Activated CD8-positive, alpha-beta T cell treated with anti-CD3 and anti-CD28 coated beads for 36 hours (primary cell): ENCODE measurements at regions not wholly inside any gene's neighbourhood (a gene's known extent, or its start where the extent isn't known, plus 50 kb on each side); places are given as distances from the start of the nearest gene placed in this dataset.

ENCODE experiments used
- ATAC-seq: fragments of 200-7000 bp; cut with Tn5 transposase; one replicate; pipeline ENCODE4 v1.10.0; 2021; ENCODE audit warnings: mild to moderate bottlenecking, moderate library complexity
- CTCF ChIA-PET: fragments of 350-600 bp; sonication (Branson Sonifier 250); formaldehyde crosslinking; loops from one replicate; lab custom pipeline; 2021; ENCODE audit warnings: antibody characterized with exemption; lab: Charles Lee
- POLR2A ChIA-PET: fragments of 350-600 bp; sonication (Branson Sonifier 250); formaldehyde crosslinking; loops from one replicate; lab custom pipeline; 2021; ENCODE audit warnings: antibody characterized with exemption; lab: Charles Lee
- DNase-seq: peaks from one replicate; pipeline ENCODE4 v3.0.0-alpha.2; 2020
- H3K27ac Mint-ChIP-seq: one replicate; pipeline ENCODE4 v1.8.0; 2021; ENCODE audit warnings: mild to moderate bottlenecking, mixed read lengths
- H3K27me3 Mint-ChIP-seq: one replicate; pipeline ENCODE4 v1.8.0; 2021; ENCODE audit warnings: mixed read lengths
- H3K36me3 Mint-ChIP-seq: one replicate; pipeline ENCODE4 v1.8.0; 2021; ENCODE audit warnings: low read depth, mixed read lengths
- H3K4me1 Mint-ChIP-seq: one replicate; pipeline ENCODE4 v1.8.0; 2021; ENCODE audit warnings: low read depth, mixed read lengths
- H3K4me3 Mint-ChIP-seq: one replicate; pipeline ENCODE4 v1.8.0; 2021; ENCODE audit warnings: mild to moderate bottlenecking, moderate library complexity, mixed read lengths
- H3K9me3 Mint-ChIP-seq: one replicate; pipeline ENCODE4 v1.8.0; 2021; ENCODE audit warnings: mixed read lengths
- intact Hi-C: fragments of 100-400 bp; cut with micrococcal nuclease; formaldehyde crosslinking; loops from one replicate; pipeline ENCODE4 v1.10.0; 2022
- TF ChIP-seq, protein P1 (sequence below): fragments of 200-600 bp; IDR thresholded peaks from one replicate; pipeline ENCODE4 v1.8.0; 2022; ENCODE audit warnings: antibody characterized with exemption, mild to moderate bottlenecking

DNA sequence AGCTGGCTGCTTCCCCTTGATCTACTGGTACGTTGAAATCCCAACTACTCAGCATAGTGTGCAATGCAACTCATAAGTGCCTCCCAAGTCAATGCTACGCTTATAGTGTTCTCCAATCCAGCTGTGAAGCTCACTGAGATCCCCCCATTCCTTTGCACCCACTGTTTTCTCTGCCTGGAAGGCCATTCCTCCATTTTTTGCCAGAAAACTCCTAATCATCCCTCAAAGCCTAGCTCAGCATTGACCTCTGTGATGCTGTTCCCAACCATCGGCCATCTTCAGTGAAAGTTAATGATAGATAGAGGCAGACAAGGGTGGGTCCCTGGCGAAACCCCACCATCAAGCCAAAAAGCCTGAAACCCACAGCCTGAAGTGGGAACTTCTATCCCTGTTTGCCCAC lies 211.0 kb downstream of the ENC1 start:
- DNase-seq (no peak), ATAC-seq (no peak)
- no peaks in the 10 kb centered on the region for H3K36me3 Mint-ChIP-seq
- no peak overlapping the region for H3K27ac Mint-ChIP-seq
- intact Hi-C loops, result no loop called here
- H3K27me3 Mint-ChIP-seq, result peaks cover 11% of the 10 kb centered on the region
- TF ChIP-seq, protein P1, sequence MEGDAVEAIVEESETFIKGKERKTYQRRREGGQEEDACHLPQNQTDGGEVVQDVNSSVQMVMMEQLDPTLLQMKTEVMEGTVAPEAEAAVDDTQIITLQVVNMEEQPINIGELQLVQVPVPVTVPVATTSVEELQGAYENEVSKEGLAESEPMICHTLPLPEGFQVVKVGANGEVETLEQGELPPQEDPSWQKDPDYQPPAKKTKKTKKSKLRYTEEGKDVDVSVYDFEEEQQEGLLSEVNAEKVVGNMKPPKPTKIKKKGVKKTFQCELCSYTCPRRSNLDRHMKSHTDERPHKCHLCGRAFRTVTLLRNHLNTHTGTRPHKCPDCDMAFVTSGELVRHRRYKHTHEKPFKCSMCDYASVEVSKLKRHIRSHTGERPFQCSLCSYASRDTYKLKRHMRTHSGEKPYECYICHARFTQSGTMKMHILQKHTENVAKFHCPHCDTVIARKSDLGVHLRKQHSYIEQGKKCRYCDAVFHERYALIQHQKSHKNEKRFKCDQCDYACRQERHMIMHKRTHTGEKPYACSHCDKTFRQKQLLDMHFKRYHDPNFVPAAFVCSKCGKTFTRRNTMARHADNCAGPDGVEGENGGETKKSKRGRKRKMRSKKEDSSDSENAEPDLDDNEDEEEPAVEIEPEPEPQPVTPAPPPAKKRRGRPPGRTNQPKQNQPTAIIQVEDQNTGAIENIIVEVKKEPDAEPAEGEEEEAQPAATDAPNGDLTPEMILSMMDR, result no peak
- H3K4me1 Mint-ChIP-seq, result no peaks in the 10 kb centered on the region
- CTCF ChIA-PET, result no interaction called here
- POLR2A ChIA-PET, result no interaction called here
- H3K4me3 Mint-ChIP-seq, result no peak overlapping the region
- no peaks in the 10 kb centered on the region for H3K9me3 Mint-ChIP-seq

DNA sequence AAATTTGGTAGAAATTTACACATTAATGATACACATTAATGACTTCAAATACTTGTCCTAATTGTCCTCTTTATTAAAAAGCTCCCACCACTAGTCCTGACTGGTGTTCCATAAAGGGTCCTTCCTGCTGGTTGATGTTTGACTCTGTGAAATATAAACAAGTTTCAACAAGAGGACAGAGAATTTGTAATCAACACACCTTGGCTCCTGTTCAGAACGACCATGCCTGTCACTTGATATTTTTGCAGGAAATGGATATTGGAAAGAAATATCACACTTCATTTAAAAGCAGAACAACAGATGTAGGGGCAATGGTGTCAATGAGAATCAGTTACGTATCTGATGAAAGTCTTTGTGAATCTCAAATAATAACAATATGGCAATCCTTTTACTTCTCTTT lies 211.7 kb downstream of the ENC1 start:
- Mint-ChIP-seq H3K4me1 (no peaks in the 10 kb centered on the region), H3K27me3 (peaks cover 11% of the 10 kb centered on the region), H3K27ac (no peak overlapping the region), H3K4me3 (no peak overlapping the region), H3K36me3 (no peaks in the 10 kb centered on the region), H3K9me3 (no peaks in the 10 kb centered on the region)
- ChIA-PET POLR2A (no interaction called here), CTCF (no interaction called here)
- no peak for DNase-seq
- TF ChIP-seq, protein P1, result no peak
- intact Hi-C loops, result no loop called here
- ATAC-seq, result no peak

DNA sequence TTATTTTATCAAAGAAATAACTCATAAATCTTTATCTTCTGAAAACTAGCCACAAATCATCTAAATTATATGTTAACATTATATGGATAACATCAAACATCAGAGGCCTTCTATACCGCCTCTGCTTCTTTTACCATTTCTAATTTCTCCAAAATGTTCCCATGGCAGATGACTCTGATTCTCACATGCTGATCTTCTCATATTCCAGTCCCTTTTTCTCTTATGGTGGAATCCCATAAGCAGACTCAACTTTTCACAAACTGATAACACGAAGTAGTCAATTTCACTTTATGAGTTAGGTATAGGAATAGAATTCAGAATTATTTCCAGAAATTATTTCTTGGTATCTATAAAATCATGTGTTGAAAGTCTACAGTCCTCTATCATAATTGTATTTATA lies 212.3 kb downstream of the ENC1 start:
- no peak overlapping the region for H3K27ac Mint-ChIP-seq
- ATAC-seq (no peak), DNase-seq (no peak)
- intact Hi-C loops, result no loop called here
- H3K9me3 Mint-ChIP-seq, result no peaks in the 10 kb centered on the region
- H3K27me3 Mint-ChIP-seq, result peaks cover 7% of the 10 kb centered on the region
- CTCF ChIA-PET, result no interaction called here
- POLR2A ChIA-PET, result no interaction called here
- TF ChIP-seq, protein P1, result no peak
- H3K36me3 Mint-ChIP-seq, result no peaks in the 10 kb centered on the region
- no peaks in the 10 kb centered on the region for H3K4me1 Mint-ChIP-seq
- no peak overlapping the region for H3K4me3 Mint-ChIP-seq

DNA sequence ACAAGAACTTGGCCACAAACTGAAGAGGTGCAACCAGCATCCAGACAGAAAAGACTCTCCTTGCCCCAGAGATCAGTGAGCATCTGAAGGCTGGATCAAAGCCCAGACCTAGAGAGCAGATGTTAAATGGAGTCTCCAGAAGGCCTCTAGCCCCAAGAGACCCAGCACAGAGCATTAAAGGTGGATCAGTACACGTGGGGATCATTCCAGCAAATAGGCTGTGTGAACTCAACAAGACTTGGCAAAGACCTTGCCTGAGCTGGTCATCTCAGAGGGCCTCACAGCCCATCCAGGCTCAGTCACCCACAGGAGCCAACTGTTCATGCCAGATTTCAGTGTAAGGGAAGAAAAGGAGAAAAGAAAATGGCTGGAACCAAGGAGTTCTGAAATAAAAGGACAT lies 214.0 kb downstream of the ENC1 start:
- Mint-ChIP-seq H3K27me3 (peaks cover 2% of the 10 kb centered on the region), H3K4me3 (no peak overlapping the region), H3K9me3 (no peaks in the 10 kb centered on the region), H3K36me3 (no peaks in the 10 kb centered on the region), H3K4me1 (no peaks in the 10 kb centered on the region), H3K27ac (no peak overlapping the region)
- POLR2A ChIA-PET, result no interaction called here
- intact Hi-C loops, result no loop called here
- TF ChIP-seq, protein P1, result no peak
- DNase-seq (no peak), ATAC-seq (no peak)
- CTCF ChIA-PET, result no interaction called here

DNA sequence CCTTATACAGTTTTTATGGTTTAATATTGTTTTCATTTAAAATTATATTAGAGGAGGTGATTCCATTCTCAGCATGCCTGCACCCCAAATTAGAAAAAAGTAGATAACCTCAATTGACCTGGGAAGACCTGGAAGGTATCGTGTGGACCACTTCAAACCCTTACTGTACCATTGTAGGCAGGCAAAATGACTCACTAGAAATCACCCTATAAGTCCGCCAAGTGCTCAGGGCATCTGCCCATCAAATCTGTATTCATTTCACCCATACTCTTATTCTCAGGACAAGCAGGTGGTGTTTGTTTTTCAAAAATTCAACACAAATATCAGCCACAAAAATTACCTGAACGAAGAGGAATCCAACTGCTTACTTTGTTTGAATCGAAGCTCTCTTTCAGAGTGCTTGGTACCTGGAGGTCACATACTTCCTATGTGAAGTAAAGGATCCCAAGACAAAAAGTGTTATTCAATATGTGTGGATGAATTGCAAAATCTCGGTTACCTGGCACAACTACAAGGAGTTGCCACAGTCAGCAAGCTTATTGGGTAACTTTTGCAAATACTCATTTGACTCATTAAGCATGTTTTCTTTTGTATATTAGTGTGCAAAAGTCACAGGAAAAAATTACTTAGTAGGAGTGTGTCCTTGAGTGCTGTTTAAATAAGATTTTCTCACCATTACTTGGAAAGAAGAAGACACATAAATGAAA lies 216.2 kb downstream of the ENC1 start:
- H3K36me3 Mint-ChIP-seq, result no peaks in the 10 kb centered on the region
- H3K27me3 Mint-ChIP-seq, result peaks cover 2% of the 10 kb centered on the region
- ATAC-seq (no peak), DNase-seq (no peak)
- intact Hi-C loops, result no loop called here
- ChIA-PET POLR2A (no interaction called here), CTCF (no interaction called here)
- H3K9me3 Mint-ChIP-seq, result no peaks in the 10 kb centered on the region
- TF ChIP-seq, protein P1, result no peak
- H3K27ac Mint-ChIP-seq, result no peak overlapping the region
- no peak overlapping the region for H3K4me3 Mint-ChIP-seq
- no peaks in the 10 kb centered on the region for H3K4me1 Mint-ChIP-seq
